ENCODE measurements at regions not wholly inside any gene's neighbourhood (a gene's known extent, or its start where the extent isn't known, plus 50 kb on each side); places are given as distances from the start of the nearest gene placed in this dataset.
"Not testable (repeated sequence)": the region's sequence is repeated elsewhere in the genome, so short reads cannot be mapped to it uniquely, and the experiment has no call there.

- no peaks in the 10 kb centered on the region for H3K36me3 Mint-ChIP-seq
These were observed 87.8 kb upstream of the USP24 start for GRCh38 chr1:55302972-55303371.

GRCh38 chr1:55301912-55302311, 86.7 kb upstream of the USP24 start:
- no peak for ATAC-seq
- intact Hi-C loops (cut with micrococcal nuclease), result no loop called here
- Mint-ChIP-seq H3K27me3 (ENCODE audit: low read depth in 2 of 2) (peaks cover 10% of the 10 kb centered on the region in 2 donors), H3K4me1 (peaks cover 0 to 5% of the 10 kb centered on the region in 2 donors), H3K27ac (no peak overlapping the region), H3K4me3 (no peak overlapping the region), H3K36me3 (no peaks in the 10 kb centered on the region), H3K9me3 (no peaks in the 10 kb centered on the region)
- WGBS (ENCODE audit: insufficient coverage), result 100% methylated on average over 2 of the region's 2 CpGs
- Histone ChIP-seq H3K27ac (ENCODE audit: low read length) (no peak overlapping the region), H3K36me3 (ENCODE audit: control insufficient read depth, insufficient read depth, low read length) (no peaks in the 10 kb centered on the region), H3K9me3 (ENCODE audit: control insufficient read depth, insufficient read depth, low read length) (no peaks in the 10 kb centered on the region), H3K27me3 (ENCODE audit: control insufficient read depth, insufficient read depth, low read length) (no peaks in the 10 kb centered on the region), H3K4me3 (ENCODE audit: low read length) (no peak overlapping the region), H3K4me1 (ENCODE audit: control insufficient read depth, insufficient read depth, low read length) (no peaks in the 10 kb centered on the region)
- DNase-seq, result no peak
- TF ChIP-seq, protein P1, sequence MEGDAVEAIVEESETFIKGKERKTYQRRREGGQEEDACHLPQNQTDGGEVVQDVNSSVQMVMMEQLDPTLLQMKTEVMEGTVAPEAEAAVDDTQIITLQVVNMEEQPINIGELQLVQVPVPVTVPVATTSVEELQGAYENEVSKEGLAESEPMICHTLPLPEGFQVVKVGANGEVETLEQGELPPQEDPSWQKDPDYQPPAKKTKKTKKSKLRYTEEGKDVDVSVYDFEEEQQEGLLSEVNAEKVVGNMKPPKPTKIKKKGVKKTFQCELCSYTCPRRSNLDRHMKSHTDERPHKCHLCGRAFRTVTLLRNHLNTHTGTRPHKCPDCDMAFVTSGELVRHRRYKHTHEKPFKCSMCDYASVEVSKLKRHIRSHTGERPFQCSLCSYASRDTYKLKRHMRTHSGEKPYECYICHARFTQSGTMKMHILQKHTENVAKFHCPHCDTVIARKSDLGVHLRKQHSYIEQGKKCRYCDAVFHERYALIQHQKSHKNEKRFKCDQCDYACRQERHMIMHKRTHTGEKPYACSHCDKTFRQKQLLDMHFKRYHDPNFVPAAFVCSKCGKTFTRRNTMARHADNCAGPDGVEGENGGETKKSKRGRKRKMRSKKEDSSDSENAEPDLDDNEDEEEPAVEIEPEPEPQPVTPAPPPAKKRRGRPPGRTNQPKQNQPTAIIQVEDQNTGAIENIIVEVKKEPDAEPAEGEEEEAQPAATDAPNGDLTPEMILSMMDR (IDR thresholded peaks at IDR 0.05), result no peak

More at GRCh38 chr1:55302972-55303371, 87.8 kb upstream of the USP24 start:
- H3K27ac Mint-ChIP-seq, result no peak overlapping the region
- H3K9me3 Mint-ChIP-seq, result no peaks in the 10 kb centered on the region
- H3K4me1 Mint-ChIP-seq, result peaks cover 0 to 5% of the 10 kb centered on the region in 2 donors
- H3K4me3 ChIP-seq (ENCODE audit: low read length), result no peak overlapping the region
- intact Hi-C loops (cut with micrococcal nuclease), result no loop called here
- no peaks in the 10 kb centered on the region for H3K27me3 ChIP-seq (ENCODE audit: control insufficient read depth, insufficient read depth, low read length)
- H3K4me1 ChIP-seq (ENCODE audit: control insufficient read depth, insufficient read depth, low read length), result no peaks in the 10 kb centered on the region
- 93% methylated on average over 2 of the region's 2 CpGs for WGBS (ENCODE audit: insufficient coverage)
- H3K4me3 Mint-ChIP-seq, result no peak overlapping the region
- TF ChIP-seq, protein P1 (IDR thresholded peaks at IDR 0.05), result no peak
- no peaks in the 10 kb centered on the region for H3K36me3 ChIP-seq (ENCODE audit: control insufficient read depth, insufficient read depth, low read length)
- H3K27ac ChIP-seq (ENCODE audit: low read length), result no peak overlapping the region
- H3K9me3 ChIP-seq (ENCODE audit: control insufficient read depth, insufficient read depth, low read length), result no peaks in the 10 kb centered on the region
- ATAC-seq (no peak), DNase-seq (no peak)
- peaks cover 11 to 18% of the 10 kb centered on the region in 2 donors for H3K27me3 Mint-ChIP-seq (ENCODE audit: low read depth in 2 of 2)

GRCh38 chr1:55300975-55301374, 85.8 kb upstream of the USP24 start:
- Histone ChIP-seq H3K4me3 (ENCODE audit: low read length) (no peak overlapping the region), H3K9me3 (ENCODE audit: control insufficient read depth, insufficient read depth, low read length) (no peaks in the 10 kb centered on the region), H3K36me3 (ENCODE audit: control insufficient read depth, insufficient read depth, low read length) (no peaks in the 10 kb centered on the region), H3K27me3 (ENCODE audit: control insufficient read depth, insufficient read depth, low read length) (no peaks in the 10 kb centered on the region), H3K4me1 (ENCODE audit: control insufficient read depth, insufficient read depth, low read length) (no peaks in the 10 kb centered on the region), H3K27ac (ENCODE audit: low read length) (no peak overlapping the region)
- 43% methylated on average over 5 of the region's 5 CpGs for WGBS (ENCODE audit: insufficient coverage)
- ATAC-seq (no peak), DNase-seq (no peak)
- no peak overlapping the region for H3K4me3 Mint-ChIP-seq
- H3K4me1 Mint-ChIP-seq, result peaks cover 0 to 5% of the 10 kb centered on the region in 2 donors
- no peak overlapping the region for H3K27ac Mint-ChIP-seq
- intact Hi-C loops (cut with micrococcal nuclease), result no loop called here
- H3K9me3 Mint-ChIP-seq, result no peaks in the 10 kb centered on the region
- H3K36me3 Mint-ChIP-seq, result no peaks in the 10 kb centered on the region
- TF ChIP-seq, protein P1 (IDR thresholded peaks at IDR 0.05), result no peak
- H3K27me3 Mint-ChIP-seq (ENCODE audit: low read depth in 2 of 2), result peaks cover 6 to 10% of the 10 kb centered on the region in 2 donors

DNA sequence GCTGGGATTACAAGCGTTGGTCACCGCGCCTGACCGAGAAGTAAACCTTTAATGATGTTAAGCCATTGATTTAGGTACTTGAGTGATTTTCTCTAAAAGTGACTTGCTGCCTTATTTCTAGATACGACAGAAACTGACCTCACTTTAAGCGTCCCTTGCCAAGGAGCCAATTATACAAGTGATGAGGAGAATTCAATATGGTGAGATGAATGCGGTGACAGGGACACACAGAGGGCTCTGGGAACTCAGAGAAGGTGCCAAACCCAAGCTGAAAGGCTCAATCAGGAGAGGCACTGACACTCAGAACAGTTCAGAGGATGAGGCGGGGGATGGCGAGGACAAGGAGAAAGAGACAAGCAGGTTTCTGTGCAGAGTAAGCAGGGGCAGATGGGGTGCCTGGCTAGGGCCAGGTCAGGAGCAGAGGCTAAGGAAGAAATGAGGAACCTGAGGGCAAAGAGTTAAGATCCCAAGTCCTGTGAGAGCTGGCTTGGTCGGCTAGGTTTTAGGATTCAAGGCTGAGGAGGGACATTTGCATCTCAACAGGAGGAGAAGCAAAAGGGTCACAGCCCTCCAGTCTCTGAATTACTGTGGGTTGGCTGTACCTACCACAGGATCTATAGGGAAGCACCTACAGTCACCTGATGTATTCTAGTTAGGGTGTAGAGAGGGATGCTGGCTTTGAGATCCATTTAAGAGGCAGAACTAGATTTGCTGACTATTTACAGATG, 83.2 kb upstream of the USP24 start:
- no peak overlapping the region for H3K4me3 Mint-ChIP-seq
- Histone ChIP-seq H3K27ac (ENCODE audit: low read length) (no peak overlapping the region), H3K36me3 (ENCODE audit: control insufficient read depth, insufficient read depth, low read length) (no peaks in the 10 kb centered on the region), H3K4me3 (ENCODE audit: low read length) (no peak overlapping the region), H3K4me1 (ENCODE audit: control insufficient read depth, insufficient read depth, low read length) (no peaks in the 10 kb centered on the region), H3K9me3 (ENCODE audit: control insufficient read depth, insufficient read depth, low read length) (no peaks in the 10 kb centered on the region), H3K27me3 (ENCODE audit: control insufficient read depth, insufficient read depth, low read length) (no peaks in the 10 kb centered on the region)
- H3K27ac Mint-ChIP-seq, result no peak overlapping the region
- WGBS (ENCODE audit: insufficient coverage), result 94% methylated on average over 10 of the region's 10 CpGs
- no peak for ATAC-seq
- TF ChIP-seq, protein P1 (IDR thresholded peaks at IDR 0.05), result no peak
- no peak for DNase-seq
- peaks cover 4 to 12% of the 10 kb centered on the region in 2 donors for H3K27me3 Mint-ChIP-seq (ENCODE audit: low read depth in 2 of 2)
- H3K9me3 Mint-ChIP-seq, result no peaks in the 10 kb centered on the region
- no peaks in the 10 kb centered on the region for H3K4me1 Mint-ChIP-seq
- intact Hi-C loops (cut with micrococcal nuclease), result no loop called here
- no peaks in the 10 kb centered on the region for H3K36me3 Mint-ChIP-seq

- H3K36me3 ChIP-seq (ENCODE audit: control insufficient read depth, insufficient read depth, low read length); H3K4me3 Mint-ChIP-seq; H3K4me1 Mint-ChIP-seq; H3K36me3 Mint-ChIP-seq; H3K27ac Mint-ChIP-seq; H3K9me3 Mint-ChIP-seq; H3K9me3 ChIP-seq (ENCODE audit: control insufficient read depth, insufficient read depth, low read length); H3K4me3 ChIP-seq (ENCODE audit: low read length); DNase-seq; ATAC-seq; H3K27me3 ChIP-seq (ENCODE audit: control insufficient read depth, insufficient read depth, low read length); intact Hi-C loops (cut with micrococcal nuclease); H3K4me1 ChIP-seq (ENCODE audit: control insufficient read depth, insufficient read depth, low read length); H3K27ac ChIP-seq (ENCODE audit: low read length): not testable (repeated sequence)
- H3K27me3 Mint-ChIP-seq (ENCODE audit: low read depth in 2 of 2), result peaks cover 7 to 12% of the 10 kb centered on the region in 2 donors
- 98% methylated on average over 4 of the region's 6 CpGs for WGBS (ENCODE audit: insufficient coverage)
These were observed 81.1 kb upstream of the USP24 start for GRCh38 chr1:55296247-55296646.
